ENCODE measurements at regions not wholly inside any gene's neighbourhood (a gene's known extent, or its start where the extent isn't known, plus 50 kb on each side); places are given as distances from the start of the nearest gene placed in this dataset.

- no peak for DNase-seq (ENCODE audit: low read depth)
- no peak for TF ChIP-seq CTCF (conservative IDR thresholded peaks at IDR 0.05; ENCODE audit: control insufficient read depth, insufficient read depth, low read depth, low read length)
- no peak overlapping the region for H3K4me3 ChIP-seq (ENCODE audit: control insufficient read depth, low read depth, low read length)
Measured at GRCh38 chr9:85278769-85279168, 463.0 kb downstream of the AGTPBP1 start.

GRCh38 chr9:85276741-85277140 is 465.0 kb downstream of the AGTPBP1 start:
- H3K4me3 ChIP-seq (ENCODE audit: control insufficient read depth, low read depth, low read length), result no peak overlapping the region
- DNase-seq (ENCODE audit: low read depth), result no peak
- no peak for TF ChIP-seq CTCF (conservative IDR thresholded peaks at IDR 0.05; ENCODE audit: control insufficient read depth, insufficient read depth, low read depth, low read length)

GRCh38 chr9:85269811-85270210 is 471.9 kb downstream of the AGTPBP1 start:
- TF ChIP-seq CTCF (conservative IDR thresholded peaks at IDR 0.05; ENCODE audit: control insufficient read depth, insufficient read depth, low read depth, low read length), result no peak
- DNase-seq (ENCODE audit: low read depth), result no peak
- no peak overlapping the region for H3K4me3 ChIP-seq (ENCODE audit: control insufficient read depth, low read depth, low read length)

GRCh38 chr9:85268131-85268530 is 473.6 kb downstream of the AGTPBP1 start:
- H3K4me3 ChIP-seq (ENCODE audit: control insufficient read depth, low read depth, low read length), result no peak overlapping the region
- no peak for DNase-seq (ENCODE audit: low read depth)
- no peak for TF ChIP-seq CTCF (conservative IDR thresholded peaks at IDR 0.05; ENCODE audit: control insufficient read depth, insufficient read depth, low read depth, low read length)

- H3K4me3 ChIP-seq (ENCODE audit: control insufficient read depth, low read depth, low read length), result no peak overlapping the region
- no peak for DNase-seq (ENCODE audit: low read depth)
- no peak for TF ChIP-seq CTCF (conservative IDR thresholded peaks at IDR 0.05; ENCODE audit: control insufficient read depth, insufficient read depth, low read depth, low read length)
Measured at GRCh38 chr9:85264695-85265094, 477.1 kb downstream of the AGTPBP1 start.

- no peak for TF ChIP-seq CTCF (conservative IDR thresholded peaks at IDR 0.05; ENCODE audit: control insufficient read depth, insufficient read depth, low read depth, low read length)
- DNase-seq (ENCODE audit: low read depth), result no peak
- H3K4me3 ChIP-seq (ENCODE audit: control insufficient read depth, low read depth, low read length), result no peak overlapping the region
Measured at GRCh38 chr9:85263288-85263687, 478.5 kb downstream of the AGTPBP1 start.

- no peak overlapping the region for H3K4me3 ChIP-seq (ENCODE audit: control insufficient read depth, low read depth, low read length)
- no peak for TF ChIP-seq CTCF (conservative IDR thresholded peaks at IDR 0.05; ENCODE audit: control insufficient read depth, insufficient read depth, low read depth, low read length)
- DNase-seq (ENCODE audit: low read depth), result peak; percentile 6
Measured at GRCh38 chr9:85262333-85262732, 479.4 kb downstream of the AGTPBP1 start.

All from fibroblast of mammary gland (primary cell).